Mucosa of descending colon (tissue), 3 donors: ENCODE measurements at regions not wholly inside any gene's neighbourhood (a gene's known extent, or its start where the extent isn't known, plus 50 kb on each side); places are given as distances from the start of the nearest gene placed in this dataset.

Source experiments
- ATAC-seq: fragments of 200-7000 bp; cut with Tn5 transposase; one replicate; pipeline ENCODE4 v1.9.1; 2020; ENCODE audit warnings: mild to moderate bottlenecking, moderate library complexity
- DNase-seq, 3 donors: peaks; one replicate each; pipeline ENCODE4 v3.0.0-alpha.2; 2020
- H3K36me3 ChIP-seq: fragments of 200-600 bp; one replicate; pipeline ENCODE4 v1.8.0; 2021; ENCODE audit warnings: low read depth, mild to moderate bottlenecking
- H3K4me1 ChIP-seq: fragments of 200-600 bp; one replicate; pipeline ENCODE4 v1.8.0; 2021; ENCODE audit warnings: low read depth, mild to moderate bottlenecking
- H3K4me3 ChIP-seq: fragments of 200-600 bp; one replicate; pipeline ENCODE4 v1.8.0; 2021; ENCODE audit warnings: mild to moderate bottlenecking
- H3K9me3 ChIP-seq: fragments of 200-600 bp; one replicate; pipeline ENCODE4 v1.8.0; 2021; ENCODE audit warnings: mild to moderate bottlenecking
- CTCF ChIP-seq: fragments of 200-600 bp; IDR thresholded peaks from one replicate; pipeline ENCODE4 v1.8.0; 2022; ENCODE audit warnings: antibody characterized with exemption, mild to moderate bottlenecking
- intact Hi-C, 2 donors: fragments of 100-400 bp; cut with DNase I in 1 of 2; cut with micrococcal nuclease in 1 of 2; formaldehyde crosslinking; loops; one replicate each; pipeline versions ENCODE4 v1.11.0 to v1.11.1; 2022; cut with DNase I, micrococcal nuclease
- donor health status: DM: no; HTN: no; CAD: no; lungs with moderate emphysema.
- donor health status: DM: no; HTN: no; CAD: no.
- donor health status: DM: no; HTN: yes; CAD: no.

GRCh38 chr7:68444042-68444441, 1154.2 kb upstream of the AUTS2 start:
- no peak for TF ChIP-seq CTCF

GRCh38 chr7:68444956-68445355, 1153.3 kb upstream of the AUTS2 start:
- Histone ChIP-seq H3K4me1 (no peaks in the 10 kb centered on the region), H3K9me3 (peaks cover 20% of the 10 kb centered on the region)
- TF ChIP-seq CTCF, result no peak

More at GRCh38 chr7:68444042-68444441, 1154.2 kb upstream of the AUTS2 start:
- Histone ChIP-seq H3K36me3 (no peaks in the 10 kb centered on the region), H3K4me3 (no peak overlapping the region), H3K4me1 (no peaks in the 10 kb centered on the region), H3K9me3 (peaks cover 22% of the 10 kb centered on the region)
- intact Hi-C loops, result no loop called here
- no peak for DNase-seq
- ATAC-seq, result no peak

GRCh38 chr7:68446183-68446582, 1152.1 kb upstream of the AUTS2 start:
- H3K9me3 ChIP-seq, result peaks cover 29% of the 10 kb centered on the region
- intact Hi-C loops, result no loop called here
- TF ChIP-seq CTCF, result no peak
- ATAC-seq (no peak), DNase-seq (no peak)
- no peaks in the 10 kb centered on the region for H3K4me1 ChIP-seq
- no peak overlapping the region for H3K4me3 ChIP-seq
- H3K36me3 ChIP-seq, result no peaks in the 10 kb centered on the region

More at GRCh38 chr7:68444956-68445355, 1153.3 kb upstream of the AUTS2 start:
- intact Hi-C loops, result no loop called here
- DNase-seq (no peak), ATAC-seq (no peak)
- Histone ChIP-seq H3K4me3 (no peak overlapping the region), H3K36me3 (no peaks in the 10 kb centered on the region)

GRCh38 chr7:68449099-68449498, 1149.2 kb upstream of the AUTS2 start:
- intact Hi-C loops, result no loop called here
- TF ChIP-seq CTCF, result no peak
- ATAC-seq, result no peak

GRCh38 chr7:68449816-68450215, 1148.5 kb upstream of the AUTS2 start:
- no peak for TF ChIP-seq CTCF
- H3K9me3 ChIP-seq, result peaks cover 48% of the 10 kb centered on the region
- H3K4me1 ChIP-seq, result no peaks in the 10 kb centered on the region
- no peaks in the 10 kb centered on the region for H3K36me3 ChIP-seq
- no peak overlapping the region for H3K4me3 ChIP-seq
- ATAC-seq, result no peak
- intact Hi-C loops, result no loop called here
- no peak for DNase-seq

More at GRCh38 chr7:68449099-68449498, 1149.2 kb upstream of the AUTS2 start:
- H3K4me3 ChIP-seq, result no peak overlapping the region
- no peaks in the 10 kb centered on the region for H3K4me1 ChIP-seq
- peaks cover 49% of the 10 kb centered on the region for H3K9me3 ChIP-seq
- no peaks in the 10 kb centered on the region for H3K36me3 ChIP-seq
- DNase-seq, result no peak

- intact Hi-C loops, result no loop called here
- H3K9me3 ChIP-seq, result peaks cover 62% of the 10 kb centered on the region
- no peaks in the 10 kb centered on the region for H3K36me3 ChIP-seq
- no peak for TF ChIP-seq CTCF
- H3K4me3 ChIP-seq, result no peak overlapping the region
- ATAC-seq (no peak), DNase-seq (no peak)
- no peaks in the 10 kb centered on the region for H3K4me1 ChIP-seq
Observed at GRCh38 chr7:68454931-68455330, 1143.3 kb upstream of the AUTS2 start.
